DND-41 (cell line): ENCODE measurements at regions not wholly inside any gene's neighbourhood (a gene's known extent, or its start where the extent isn't known, plus 50 kb on each side); places are given as distances from the start of the nearest gene placed in this dataset.

Experiments
- EZH2 ChIP-seq: IDR thresholded peaks from 3 replicates; pipeline ENCODE4 v1.6.1; 2012; ENCODE audit warnings: borderline replicate concordance, low read depth, mild to moderate bottlenecking, moderate library complexity, low read length, inconsistent platforms; ENCODE audit not compliant: severe bottlenecking
- TF ChIP-seq, protein P1 (sequence below): IDR thresholded peaks from 2 replicates; pipeline ENCODE4 v1.5.1; 2012; ENCODE audit warnings: borderline replicate concordance, low read length, moderate library complexity, mild to moderate bottlenecking; ENCODE audit not compliant: poor library complexity, severe bottlenecking; ENCODE audit errors: extremely low read depth

DNA sequence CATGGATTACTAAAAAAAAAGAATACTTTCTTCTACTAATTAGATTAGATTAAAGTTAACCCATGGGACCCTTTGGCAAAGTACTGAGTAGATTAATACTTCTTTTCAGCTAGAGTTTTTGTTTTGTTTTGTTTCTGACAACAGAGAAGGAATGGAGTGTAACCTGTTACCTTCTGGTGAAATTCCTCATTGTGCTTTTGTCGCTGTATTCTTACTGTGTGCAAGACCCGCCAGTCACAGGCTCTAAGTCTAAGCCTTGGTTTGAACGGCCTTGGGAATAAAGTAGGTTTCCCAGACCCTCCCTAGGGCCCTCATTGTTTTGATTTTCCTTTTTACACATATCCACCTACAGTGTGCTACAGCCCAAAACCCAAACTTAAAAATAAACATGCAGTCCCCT lies 171.1 kb upstream of the IL12A start:
- TF ChIP-seq, protein P1, sequence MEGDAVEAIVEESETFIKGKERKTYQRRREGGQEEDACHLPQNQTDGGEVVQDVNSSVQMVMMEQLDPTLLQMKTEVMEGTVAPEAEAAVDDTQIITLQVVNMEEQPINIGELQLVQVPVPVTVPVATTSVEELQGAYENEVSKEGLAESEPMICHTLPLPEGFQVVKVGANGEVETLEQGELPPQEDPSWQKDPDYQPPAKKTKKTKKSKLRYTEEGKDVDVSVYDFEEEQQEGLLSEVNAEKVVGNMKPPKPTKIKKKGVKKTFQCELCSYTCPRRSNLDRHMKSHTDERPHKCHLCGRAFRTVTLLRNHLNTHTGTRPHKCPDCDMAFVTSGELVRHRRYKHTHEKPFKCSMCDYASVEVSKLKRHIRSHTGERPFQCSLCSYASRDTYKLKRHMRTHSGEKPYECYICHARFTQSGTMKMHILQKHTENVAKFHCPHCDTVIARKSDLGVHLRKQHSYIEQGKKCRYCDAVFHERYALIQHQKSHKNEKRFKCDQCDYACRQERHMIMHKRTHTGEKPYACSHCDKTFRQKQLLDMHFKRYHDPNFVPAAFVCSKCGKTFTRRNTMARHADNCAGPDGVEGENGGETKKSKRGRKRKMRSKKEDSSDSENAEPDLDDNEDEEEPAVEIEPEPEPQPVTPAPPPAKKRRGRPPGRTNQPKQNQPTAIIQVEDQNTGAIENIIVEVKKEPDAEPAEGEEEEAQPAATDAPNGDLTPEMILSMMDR, result no peak
- TF ChIP-seq EZH2, result no peak
